H9 (cell line): ENCODE measurements at regions not wholly inside any gene's neighbourhood (a gene's known extent, or its start where the extent isn't known, plus 50 kb on each side); places are given as distances from the start of the nearest gene placed in this dataset.

Experiments
- DNase-seq: peaks from one replicate; pipeline ENCODE4 v3.0.0-alpha.2; 2017
- H2AFZ ChIP-seq: one replicate; pipeline ENCODE4 v1.6.1; 2013; ENCODE audit warnings: mild to moderate bottlenecking, low read length, control low read depth, moderate library complexity
- H2AK5ac ChIP-seq: 2 replicates; pipeline ENCODE4 v1.6.1; 2013; ENCODE audit warnings: low read length, control low read depth, mixed read lengths; ENCODE audit not compliant: insufficient read length
- H2BK120ac ChIP-seq: one replicate; pipeline ENCODE4 v1.6.1; 2013; ENCODE audit warnings: low read depth, mild to moderate bottlenecking, low read length, control low read depth, inconsistent platforms; ENCODE audit not compliant: poor library complexity, severe bottlenecking
- H2BK12ac ChIP-seq: 2 replicates; pipeline ENCODE4 v1.6.1; 2013; ENCODE audit warnings: low read length, control low read depth, mixed read lengths, low read depth; ENCODE audit not compliant: insufficient read length
- H2BK15ac ChIP-seq: 2 replicates; pipeline ENCODE4 v1.6.1; 2013; ENCODE audit warnings: low read depth, low read length, control low read depth
- H2BK20ac ChIP-seq: one replicate; pipeline ENCODE4 v1.6.1; 2013; ENCODE audit warnings: low read depth, mild to moderate bottlenecking, low read length, control low read depth, inconsistent platforms; ENCODE audit not compliant: poor library complexity, severe bottlenecking
- H2BK5ac ChIP-seq: 2 replicates; pipeline ENCODE4 v1.6.1; 2013; ENCODE audit warnings: low read length, control low read depth, mixed read lengths; ENCODE audit not compliant: insufficient read length
- H3K14ac ChIP-seq: 2 replicates; pipeline ENCODE4 v1.6.1; 2013; ENCODE audit warnings: low read length, control low read depth; ENCODE audit not compliant: insufficient read depth
- H3K18ac ChIP-seq: 2 replicates; pipeline ENCODE4 v1.6.1; 2013; ENCODE audit warnings: low read depth, mild to moderate bottlenecking, mixed read lengths, low read length, control low read depth; ENCODE audit not compliant: insufficient read length
- H3K23ac ChIP-seq: 2 replicates; pipeline ENCODE4 v1.6.1; 2013; ENCODE audit warnings: low read length, control low read depth, mixed read lengths, low read depth; ENCODE audit not compliant: insufficient read length
- H3K23me2 ChIP-seq: 2 replicates; pipeline ENCODE4 v1.6.1; 2013; ENCODE audit warnings: low read depth, mild to moderate bottlenecking, mixed read lengths, low read length, control low read depth; ENCODE audit not compliant: insufficient read length, poor library complexity, severe bottlenecking
- H3K27ac ChIP-seq: 2 replicates; pipeline ENCODE4 v1.5.1; 2013; ENCODE audit warnings: low read length, control low read depth, mixed read lengths, low read depth; ENCODE audit not compliant: insufficient read length
- H3K27me3 ChIP-seq: 2 replicates; pipeline ENCODE4 v1.6.1; 2013; ENCODE audit warnings: low read length, control low read depth, inconsistent platforms; ENCODE audit not compliant: insufficient read depth
- H3K4ac ChIP-seq: 2 replicates; pipeline ENCODE4 v1.6.1; 2013; ENCODE audit warnings: low read depth, mild to moderate bottlenecking, control low read depth, inconsistent platforms, low read length, moderate library complexity
- H3K4me1 ChIP-seq: 2 replicates; pipeline ENCODE4 v1.6.1; 2013; ENCODE audit warnings: low read length, control low read depth, inconsistent platforms; ENCODE audit not compliant: insufficient read depth
- H3K4me2 ChIP-seq: 2 replicates; pipeline ENCODE4 v1.6.1; 2013; ENCODE audit warnings: low read length, control low read depth, mixed read lengths; ENCODE audit not compliant: insufficient read length, insufficient read depth
- H3K56ac ChIP-seq: 2 replicates; pipeline ENCODE4 v1.6.1; 2013; ENCODE audit warnings: low read depth, mild to moderate bottlenecking, mixed read lengths, low read length, control low read depth; ENCODE audit not compliant: insufficient read length
- H3K79me1 ChIP-seq: 2 replicates; pipeline ENCODE4 v1.6.1; 2013; ENCODE audit warnings: low read depth, mild to moderate bottlenecking, moderate library complexity, low read length, control low read depth, inconsistent platforms; ENCODE audit not compliant: insufficient read depth, poor library complexity, severe bottlenecking
- H3K79me2 ChIP-seq: 2 replicates; pipeline ENCODE4 v1.6.1; 2013; ENCODE audit warnings: low read length, control low read depth, inconsistent platforms; ENCODE audit not compliant: insufficient read depth
- H3K9ac ChIP-seq: 2 replicates; pipeline ENCODE4 v1.6.1; 2013; ENCODE audit warnings: low read length, control low read depth, mixed read lengths; ENCODE audit not compliant: insufficient read length; ENCODE audit errors: extremely low read depth
- H3K9me3 ChIP-seq: one replicate; pipeline ENCODE4 v1.6.1; 2013; ENCODE audit warnings: low read depth, low read length, inconsistent platforms; ENCODE audit not compliant: control insufficient read depth
- H3T11ph ChIP-seq: one replicate; pipeline ENCODE4 v1.6.1; 2013; ENCODE audit warnings: mild to moderate bottlenecking, low read length, control low read depth, inconsistent platforms
- H4K20me1 ChIP-seq: one replicate; pipeline ENCODE4 v1.6.1; 2013; ENCODE audit not compliant: control insufficient read depth, insufficient read length, insufficient read depth
- H4K5ac ChIP-seq: 2 replicates; pipeline ENCODE4 v1.6.1; 2013; ENCODE audit warnings: low read depth, mild to moderate bottlenecking, mixed read lengths, low read length, control low read depth; ENCODE audit not compliant: insufficient read length
- H4K8ac ChIP-seq: replicated peaks from 2 replicates; pipeline ENCODE4 v1.6.1; 2013; ENCODE audit warnings: low read length, control low read depth, mixed read lengths, low read depth; ENCODE audit not compliant: insufficient read length
- H4K91ac ChIP-seq: 2 replicates; pipeline ENCODE4 v1.6.1; 2013; ENCODE audit warnings: low read depth, mild to moderate bottlenecking, moderate library complexity, mixed read lengths, low read length, control low read depth; ENCODE audit not compliant: insufficient read length
- H3K27ac Mint-ChIP-seq, 3 experiments: 2 replicates in 2 of 3; 3 replicates in 1 of 3; pipeline ENCODE4 v1.8.0; 2020 to 2021; ENCODE audit warnings: mixed read lengths in 3 of 3, mild to moderate bottlenecking in 1 of 3, moderate library complexity in 1 of 3
- H3K27me3 Mint-ChIP-seq: 2 replicates; pipeline ENCODE4 v1.8.0; 2021; ENCODE audit warnings: low read depth, mild to moderate bottlenecking, moderate library complexity, mixed read lengths
- H3K36me3 Mint-ChIP-seq, 3 experiments: 2 replicates in 2 of 3; 3 replicates in 1 of 3; pipeline ENCODE4 v1.8.0; 2020 to 2021; ENCODE audit warnings: low read depth in 3 of 3, mixed read lengths in 3 of 3; ENCODE audit not compliant: insufficient read depth in 1 of 3
- H3K4me1 Mint-ChIP-seq, 2 experiments: 2 replicates each; pipeline ENCODE4 v1.8.0; 2020; ENCODE audit warnings: mixed read lengths in 2 of 2
- H3K4me3 Mint-ChIP-seq, 2 experiments: 2 replicates in 1 of 2; 3 replicates in 1 of 2; pipeline ENCODE4 v1.8.0; 2020 to 2021; ENCODE audit warnings: mild to moderate bottlenecking in 2 of 2, mixed read lengths in 2 of 2, moderate library complexity in 1 of 2
- H3K9me3 Mint-ChIP-seq, 2 experiments: 2 replicates in 1 of 2; 3 replicates in 1 of 2; pipeline ENCODE4 v1.8.0; 2020; ENCODE audit warnings: mild to moderate bottlenecking in 2 of 2, mixed read lengths in 2 of 2, moderate library complexity in 1 of 2
- whole genome bisulfite sequencing: extraction: QIAGEN DNeasy Blood & Tissue Kit; methylation state at CpG from one replicate; pipeline ENCODE4 v1.1.7; 2013; ENCODE audit warnings: missing lambda C conversion rate, low lambda C conversion rate, mixed read lengths; ENCODE audit not compliant: insufficient read length; ENCODE audit errors: extremely low coverage; 5-methylcytosine and 5-hydroxymethylcytosine counted together
- TF ChIP-seq, protein P1 (sequence below): fragments of 200-600 bp; sonication (generic); conservative IDR thresholded peaks from 3 replicates; pipeline ENCODE4 v1.8.0; 2021; ENCODE audit warnings: antibody characterized with exemption, mild to moderate bottlenecking

DNA sequence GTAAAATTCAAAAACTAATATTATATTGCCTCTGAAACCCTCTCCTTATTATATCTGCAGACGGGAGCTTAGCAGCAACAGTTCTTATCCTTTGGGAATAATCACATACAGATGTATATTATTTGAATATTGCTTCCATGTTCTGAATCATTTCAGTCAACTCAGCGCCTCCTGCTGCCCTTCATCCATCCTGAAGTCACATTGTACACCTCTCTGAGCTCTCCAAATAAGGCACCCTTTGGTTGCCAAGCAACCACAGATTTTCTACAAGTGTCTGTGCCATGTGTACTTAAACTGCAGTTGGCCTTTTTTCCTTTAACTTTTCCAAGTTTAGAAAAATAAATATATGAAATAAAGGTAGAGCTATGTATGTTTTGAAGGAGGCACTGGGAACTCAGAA lies 384.3 kb downstream of the LRRIQ3 start:
- no CpG with 5 or more reads among the region's 2 CpGs for WGBS
- TF ChIP-seq, protein P1, sequence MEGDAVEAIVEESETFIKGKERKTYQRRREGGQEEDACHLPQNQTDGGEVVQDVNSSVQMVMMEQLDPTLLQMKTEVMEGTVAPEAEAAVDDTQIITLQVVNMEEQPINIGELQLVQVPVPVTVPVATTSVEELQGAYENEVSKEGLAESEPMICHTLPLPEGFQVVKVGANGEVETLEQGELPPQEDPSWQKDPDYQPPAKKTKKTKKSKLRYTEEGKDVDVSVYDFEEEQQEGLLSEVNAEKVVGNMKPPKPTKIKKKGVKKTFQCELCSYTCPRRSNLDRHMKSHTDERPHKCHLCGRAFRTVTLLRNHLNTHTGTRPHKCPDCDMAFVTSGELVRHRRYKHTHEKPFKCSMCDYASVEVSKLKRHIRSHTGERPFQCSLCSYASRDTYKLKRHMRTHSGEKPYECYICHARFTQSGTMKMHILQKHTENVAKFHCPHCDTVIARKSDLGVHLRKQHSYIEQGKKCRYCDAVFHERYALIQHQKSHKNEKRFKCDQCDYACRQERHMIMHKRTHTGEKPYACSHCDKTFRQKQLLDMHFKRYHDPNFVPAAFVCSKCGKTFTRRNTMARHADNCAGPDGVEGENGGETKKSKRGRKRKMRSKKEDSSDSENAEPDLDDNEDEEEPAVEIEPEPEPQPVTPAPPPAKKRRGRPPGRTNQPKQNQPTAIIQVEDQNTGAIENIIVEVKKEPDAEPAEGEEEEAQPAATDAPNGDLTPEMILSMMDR, result no peak
- DNase-seq, result no peak

More for the DNA sequence above, 384.3 kb downstream of the LRRIQ3 start:
- Histone ChIP-seq H2BK12ac (no peak overlapping the region), H3K9me3 (no peaks in the 10 kb centered on the region), H3K14ac (no peak overlapping the region), H3K4me1 (no peaks in the 10 kb centered on the region), H2BK5ac (no peak overlapping the region), H4K20me1 (no peaks in the 10 kb centered on the region), H3K56ac (no peak overlapping the region), H4K91ac (no peak overlapping the region), H3K4ac (no peak overlapping the region), H2BK120ac (no peak overlapping the region), H2BK20ac (no peak overlapping the region), H2AFZ (no peak overlapping the region), H3K23me2 (no peaks in the 10 kb centered on the region), H3K9ac (no peak overlapping the region), H3K18ac (no peak overlapping the region), H3K4me2 (no peak overlapping the region), H3T11ph (no peak overlapping the region), H3K79me2 (no peaks in the 10 kb centered on the region), H3K27me3 (no peaks in the 10 kb centered on the region), H2BK15ac (no peak overlapping the region), H3K23ac (no peak overlapping the region), H2AK5ac (no peak overlapping the region), H3K27ac (no peak overlapping the region), H4K5ac (no peak overlapping the region), H3K79me1 (no peaks in the 10 kb centered on the region), H4K8ac (no peak overlapping the region)
- H3K9me3 Mint-ChIP-seq, result no peaks in the 10 kb centered on the region
- H3K4me1 Mint-ChIP-seq, result no peaks in the 10 kb centered on the region
- no peaks in the 10 kb centered on the region for H3K36me3 Mint-ChIP-seq
- H3K27me3 Mint-ChIP-seq, result no peaks in the 10 kb centered on the region; the same call in 1 of the 2 replicates
- H3K27ac Mint-ChIP-seq, result no peak overlapping the region
- H3K4me3 Mint-ChIP-seq, result no peak overlapping the region
